Small intestine (tissue), 7 donors: ENCODE measurements at regions not wholly inside any gene's neighbourhood (a gene's known extent, or its start where the extent isn't known, plus 50 kb on each side); places are given as distances from the start of the nearest gene placed in this dataset.

ENCODE experiments used
- DNase-seq, 2 donors: peaks; one replicate each; pipeline versions ENCODE4 v3.0.0 to v3.0.0-alpha.2; 2013
- FAIRE-seq: peaks from 2 replicates; lab custom pipeline; 2012; peaks lifted over from hg19 to GRCh38; lab: Jason Lieb, UNC
- H3K27ac ChIP-seq, 3 donors: one replicate each; pipeline ENCODE4 v1.5.1; 2013; ENCODE audit warnings: low read length in 2 of 3, mild to moderate bottlenecking in 2 of 3, control low read depth in 1 of 3, inconsistent platforms in 1 of 3, low read depth in 1 of 3, moderate library complexity in 1 of 3
- H3K27me3 ChIP-seq, 3 donors: one replicate each; pipeline ENCODE4 v1.6.1; 2013; ENCODE audit warnings: low read length in 3 of 3, inconsistent platforms in 1 of 3; ENCODE audit not compliant: control insufficient read depth in 3 of 3, insufficient read depth in 3 of 3
- H3K36me3 ChIP-seq, 3 donors: one replicate each; pipeline ENCODE4 v1.6.1; 2013; ENCODE audit warnings: low read length in 3 of 3, inconsistent platforms in 1 of 3, low read depth in 1 of 3, mild to moderate bottlenecking in 1 of 3, moderate library complexity in 1 of 3; ENCODE audit not compliant: control insufficient read depth in 3 of 3, insufficient read depth in 2 of 3
- H3K4me1 ChIP-seq, 3 donors: one replicate each; pipeline ENCODE4 v1.6.1; 2013; ENCODE audit warnings: low read length in 2 of 3, inconsistent platforms in 1 of 3, low read depth in 1 of 3, mild to moderate bottlenecking in 1 of 3, moderate library complexity in 1 of 3; ENCODE audit not compliant: control insufficient read depth in 3 of 3, insufficient read depth in 2 of 3
- H3K4me3 ChIP-seq, 3 donors: one replicate each; pipeline ENCODE4 v1.5.1; 2013; ENCODE audit warnings: low read length in 3 of 3, control low read depth in 1 of 3, inconsistent platforms in 1 of 3, low read depth in 1 of 3, mild to moderate bottlenecking in 1 of 3, moderate library complexity in 1 of 3
- H3K9me3 ChIP-seq, 2 donors: one replicate each; pipeline ENCODE4 v1.6.1; 2013; ENCODE audit warnings: low read depth in 1 of 2, low read length in 1 of 2; ENCODE audit not compliant: control insufficient read depth in 2 of 2, insufficient read depth in 1 of 2
- WGBS, 3 donors: extraction: QIAGEN DNeasy Blood & Tissue Kit; methylation state at CpG; one replicate each; pipeline ENCODE4 v1.1.7; 2013; 5-methylcytosine and 5-hydroxymethylcytosine counted together
- donor health status: healthy with polysubstance abuse.
- donor health status: control.
- donor health status: control.
- donor health status: Bipolar disorder and iron deficiency.
- donor health status: healthy.

DNA sequence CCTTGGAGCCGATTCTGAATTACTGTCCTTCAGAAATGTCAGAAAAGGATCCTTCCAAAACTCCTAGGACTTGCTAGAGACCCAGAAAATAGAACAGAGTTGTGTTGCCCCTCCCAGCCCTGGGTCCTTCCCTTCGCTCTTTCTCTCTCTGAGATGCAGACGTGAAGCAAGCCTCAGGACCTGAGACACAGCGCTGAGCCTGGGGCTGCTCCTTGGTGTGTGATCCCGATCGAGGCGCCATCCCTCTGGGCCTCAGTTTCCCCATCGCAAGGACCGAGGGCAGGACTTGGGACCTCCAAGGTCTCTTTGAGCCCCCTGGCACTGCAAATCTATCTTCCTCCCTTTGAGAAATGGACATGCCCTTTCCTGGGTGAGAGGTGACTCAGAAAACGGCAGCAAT, 533.5 kb downstream of the TBC1D22A start:
- Histone ChIP-seq H3K4me1 (no peaks in the 10 kb centered on the region), H3K9me3 (no peaks in the 10 kb centered on the region), H3K36me3 (no peaks in the 10 kb centered on the region), H3K27me3 (no peaks in the 10 kb centered on the region), H3K27ac (no peak overlapping the region), H3K4me3 (no peak overlapping the region)
- DNase-seq (no peak), FAIRE-seq (no peak)
- WGBS, 3 donors: 79 to 85% (median 81%) methylated on average over 10 of the region's 10 CpGs

DNA sequence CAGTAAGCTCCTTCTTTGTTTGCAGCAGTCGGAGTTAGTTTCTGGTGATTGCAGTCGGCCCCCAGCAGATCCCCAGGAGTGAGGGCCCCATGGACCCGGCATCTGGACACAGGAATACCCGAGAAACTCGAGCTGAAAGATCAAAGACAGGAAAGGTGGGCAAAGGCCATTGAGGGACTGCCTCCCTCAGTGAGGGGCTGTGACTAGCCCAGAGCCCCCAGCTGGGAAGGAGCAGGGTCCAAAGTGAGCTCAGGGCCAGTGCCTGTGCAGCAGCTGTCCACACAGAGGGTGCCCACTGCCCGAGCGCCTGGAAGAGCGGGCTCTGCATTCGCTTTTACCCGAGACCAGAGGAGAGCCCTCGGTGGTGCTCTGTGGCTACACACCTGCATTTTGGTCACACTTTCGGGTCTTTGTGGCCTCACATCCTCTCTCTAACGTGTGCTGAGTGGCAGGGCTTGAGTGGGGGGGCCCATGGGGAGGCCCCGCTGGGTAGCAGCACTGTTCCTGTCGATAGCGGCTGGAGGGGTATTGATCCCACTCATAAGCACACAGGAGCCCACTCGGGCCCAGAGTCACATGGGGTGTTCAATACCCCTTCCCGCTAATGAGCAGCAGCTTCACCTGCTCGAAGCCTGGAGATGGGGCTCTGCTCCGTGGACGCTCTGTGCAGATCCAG, 532.9 kb downstream of the TBC1D22A start:
- 64 to 80% (median 69%) methylated on average over 17 to 21 of the region's 21 CpGs for WGBS, 3 donors
- H3K9me3 ChIP-seq: no peaks in the 10 kb centered on the region
- H3K27ac ChIP-seq: no peak overlapping the region
- H3K36me3 ChIP-seq: no peaks in the 10 kb centered on the region
- DNase-seq (no peak), FAIRE-seq (no peak)
- no peaks in the 10 kb centered on the region for H3K4me1 ChIP-seq
- H3K27me3 ChIP-seq: no peaks in the 10 kb centered on the region
- H3K4me3 ChIP-seq: no peak overlapping the region

DNA sequence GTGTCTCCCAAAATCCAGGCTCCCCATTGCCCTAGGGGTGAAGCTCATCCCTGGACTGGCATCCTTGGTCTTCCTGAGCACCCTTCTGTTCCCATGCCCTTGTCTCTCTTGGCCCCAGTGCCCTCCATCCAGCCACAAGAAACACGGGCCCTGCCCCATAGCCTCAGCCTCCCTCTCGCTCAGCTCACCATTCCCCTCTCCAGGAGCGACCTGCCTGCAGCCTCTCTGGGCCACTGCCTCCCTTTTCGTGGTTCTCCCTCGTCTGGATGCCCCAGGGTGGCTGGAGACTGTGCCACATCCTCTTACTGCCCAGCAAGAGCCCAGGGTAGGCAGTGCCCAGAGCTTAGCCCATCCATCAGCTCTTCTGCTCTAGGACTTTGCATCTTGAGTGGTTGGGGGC, 532.1 kb downstream of the TBC1D22A start:
- no peak overlapping the region for H3K4me3 ChIP-seq
- no peaks in the 10 kb centered on the region for H3K9me3 ChIP-seq
- DNase-seq: no peak
- no peaks in the 10 kb centered on the region for H3K36me3 ChIP-seq
- FAIRE-seq: no peak
- H3K27ac ChIP-seq: no peak overlapping the region
- H3K4me1 ChIP-seq: no peaks in the 10 kb centered on the region
- 47 to 74% (median 71%) methylated on average over 4 to 5 of the region's 5 CpGs for WGBS, 3 donors
- H3K27me3 ChIP-seq: no peaks in the 10 kb centered on the region

DNA sequence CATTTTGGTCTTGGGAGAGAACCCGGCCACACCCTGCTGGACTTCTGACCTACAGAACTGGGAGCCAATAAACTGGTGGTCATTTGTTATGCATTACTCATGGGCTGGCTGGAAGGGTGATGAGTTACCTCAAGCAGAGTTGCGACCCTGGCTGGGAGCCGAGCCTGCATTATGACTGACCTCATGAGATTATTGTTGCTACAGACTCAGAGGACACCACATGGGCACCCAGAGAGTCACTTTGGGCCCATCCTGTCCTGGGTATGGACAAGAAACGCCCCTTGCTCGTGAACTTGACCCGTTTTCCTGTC, 531.7 kb downstream of the TBC1D22A start:
- no peak for DNase-seq
- no peaks in the 10 kb centered on the region for H3K27me3 ChIP-seq
- H3K9me3 ChIP-seq: no peaks in the 10 kb centered on the region
- no peak overlapping the region for H3K4me3 ChIP-seq
- no peak overlapping the region for H3K27ac ChIP-seq
- H3K36me3 ChIP-seq: no peaks in the 10 kb centered on the region
- no peaks in the 10 kb centered on the region for H3K4me1 ChIP-seq
- FAIRE-seq: no peak
- WGBS, 3 donors: 40 to 72% (median 48%) methylated on average over 6 of the region's 6 CpGs

DNA sequence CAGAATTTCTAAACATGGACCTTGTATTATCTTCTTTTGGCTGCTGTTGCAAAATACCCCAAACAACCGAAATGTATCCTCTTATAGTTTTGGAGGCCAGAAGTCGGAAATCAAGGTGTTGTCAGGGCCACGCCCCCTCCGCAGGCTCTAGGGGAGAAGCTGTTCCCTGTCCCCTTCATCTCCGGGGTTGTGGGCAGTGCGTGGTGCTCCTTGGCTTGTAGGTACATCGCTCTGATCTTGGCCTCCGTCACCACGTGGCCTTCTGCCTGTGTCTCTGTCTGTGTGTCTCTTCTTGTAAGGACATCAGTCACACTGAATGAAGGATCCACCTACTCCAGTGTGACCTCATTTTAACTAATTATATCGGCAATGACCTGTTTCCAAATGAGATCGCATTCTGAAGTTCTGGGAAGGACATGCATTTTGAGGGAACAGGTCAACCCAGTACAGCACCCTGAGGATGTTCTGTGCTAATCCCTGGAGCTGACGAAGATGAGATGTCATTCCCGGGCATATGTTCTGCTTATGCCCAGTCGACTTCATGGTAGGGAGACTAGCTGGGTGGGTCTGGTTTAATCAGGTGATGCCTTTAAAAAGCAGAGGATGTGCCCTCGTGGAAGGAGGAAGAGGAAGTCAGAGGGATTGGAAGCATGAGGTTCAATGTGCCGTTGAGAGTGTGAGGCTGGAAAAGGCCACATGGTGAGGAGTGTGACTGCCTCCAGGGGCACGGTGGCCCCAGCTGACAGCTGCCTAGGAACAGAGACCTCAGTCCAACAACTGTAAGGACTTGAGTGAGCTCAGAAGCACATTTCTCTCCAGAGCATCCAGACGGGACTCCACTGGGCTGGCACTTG, 531.1 kb downstream of the TBC1D22A start:
- H3K27ac ChIP-seq: peak overlapping the region in 1 of 3 donors; percentile 75
- H3K27me3 ChIP-seq: no peaks in the 10 kb centered on the region

DNA sequence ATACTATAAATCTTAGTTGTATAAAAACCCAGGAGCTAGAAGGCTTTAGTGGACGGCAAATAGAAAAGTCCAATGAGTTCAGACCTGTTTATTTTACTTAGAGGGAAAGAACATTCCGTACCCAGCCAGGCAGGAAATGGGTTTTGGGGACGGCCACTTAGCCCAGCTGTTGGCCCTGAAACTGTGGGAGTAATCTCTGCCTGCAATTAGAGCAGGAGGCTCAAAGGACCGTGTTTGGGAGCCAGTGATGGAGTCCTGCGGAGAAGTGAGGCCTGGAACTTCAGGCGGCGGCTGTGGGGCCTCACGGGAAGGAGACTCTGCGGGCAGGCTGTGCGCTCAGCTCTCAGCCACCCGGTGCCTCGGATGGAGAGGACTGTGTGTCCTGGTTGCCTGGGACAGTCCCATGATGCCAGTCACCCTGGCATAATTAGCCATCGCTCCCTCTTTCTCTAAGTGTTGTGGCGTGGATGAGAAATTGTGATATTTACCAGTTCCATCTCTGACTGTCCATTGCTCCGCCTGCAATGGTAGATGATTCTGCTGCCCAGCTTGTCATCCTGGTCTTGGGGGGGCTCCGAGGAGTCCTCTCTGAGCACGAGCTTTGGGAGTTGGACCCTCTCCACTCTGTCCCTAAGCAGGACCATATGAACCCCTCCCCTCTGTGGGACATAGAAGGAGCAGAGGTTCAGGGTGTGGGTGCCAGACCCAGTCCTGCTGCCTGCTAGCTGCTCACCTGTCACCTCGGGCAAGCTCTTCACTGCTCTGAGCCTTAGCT, 530.3 kb downstream of the TBC1D22A start:
- WGBS, 3 donors: 62 to 73% (median 67%) methylated on average over 18 of the region's 18 CpGs
- Histone ChIP-seq H3K4me3 (no peak overlapping the region), H3K27ac (peak overlapping the region in 1 of 3 donors; percentile 75), H3K4me1 (no peaks in the 10 kb centered on the region), H3K27me3 (no peaks in the 10 kb centered on the region), H3K9me3 (no peaks in the 10 kb centered on the region), H3K36me3 (no peaks in the 10 kb centered on the region)
- DNase-seq: peak in 1 of 2 donors; percentile 3
- FAIRE-seq: no peak

More for the DNA sequence above, 531.1 kb downstream of the TBC1D22A start:
- FAIRE-seq: no peak
- DNase-seq: no peak
- no peaks in the 10 kb centered on the region for H3K4me1 ChIP-seq
- H3K36me3 ChIP-seq: no peaks in the 10 kb centered on the region
- WGBS, 3 donors: 73 to 79% (median 75%) methylated on average over 18 of the region's 18 CpGs
- H3K4me3 ChIP-seq: no peak overlapping the region
- no peaks in the 10 kb centered on the region for H3K9me3 ChIP-seq

DNA sequence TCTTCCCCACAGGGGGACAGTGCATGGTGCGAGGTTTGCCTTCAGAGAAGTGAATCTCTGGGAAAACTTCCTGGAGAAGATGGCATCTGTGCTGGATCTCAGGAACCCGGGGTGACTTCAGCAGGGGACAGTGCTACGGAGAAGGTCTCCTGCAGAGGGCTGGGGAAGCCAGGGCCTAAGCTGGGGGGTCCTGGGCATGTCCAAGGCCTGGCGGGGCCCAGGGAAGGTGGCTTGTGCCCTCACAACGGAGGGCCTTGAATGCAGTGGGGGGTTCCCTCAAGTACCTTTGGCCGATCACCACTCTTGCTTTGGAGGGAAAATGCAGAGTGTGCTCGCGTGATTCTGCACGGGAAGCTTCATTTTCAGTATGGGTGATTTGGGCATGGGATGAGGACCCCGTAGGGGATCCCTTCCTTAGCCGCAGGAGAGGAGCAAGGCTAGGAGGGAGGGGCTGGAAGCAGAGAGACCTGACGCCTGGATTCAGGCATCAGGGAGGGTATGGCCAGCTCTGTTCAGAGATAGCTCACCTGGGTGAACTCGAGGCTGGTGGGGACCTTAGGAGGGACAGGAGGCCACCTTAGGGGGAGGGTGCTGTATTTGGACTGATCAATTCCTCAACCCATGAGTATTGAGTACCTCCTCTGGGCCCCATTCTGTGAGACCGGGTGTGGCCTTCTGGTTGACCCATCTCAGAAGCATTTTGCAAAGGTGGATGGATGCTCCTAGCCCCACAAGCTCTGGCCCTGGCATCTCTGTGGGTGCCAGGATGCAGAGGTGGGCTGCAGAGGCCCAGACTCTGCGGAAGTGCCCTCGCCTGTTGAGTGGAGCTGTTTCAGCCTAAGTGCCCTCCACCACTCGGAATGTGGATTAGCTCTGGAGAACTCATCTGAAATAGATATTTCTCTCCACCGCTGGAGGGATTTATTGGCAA, 529.4 kb downstream of the TBC1D22A start:
- H3K36me3 ChIP-seq: no peaks in the 10 kb centered on the region
- H3K9me3 ChIP-seq: no peaks in the 10 kb centered on the region
- H3K4me1 ChIP-seq: no peaks in the 10 kb centered on the region
- 79 to 80% (median 80%) methylated on average over 18 of the region's 18 CpGs for WGBS, 3 donors
- no peak overlapping the region for H3K4me3 ChIP-seq
- H3K27ac ChIP-seq: peak overlapping the region in 1 of 3 donors; percentile 70
- DNase-seq (no peak), FAIRE-seq (no peak)
- H3K27me3 ChIP-seq: no peaks in the 10 kb centered on the region
